ENCODE measurements at regions not wholly inside any gene's neighbourhood (a gene's known extent, or its start where the extent isn't known, plus 50 kb on each side); places are given as distances from the start of the nearest gene placed in this dataset.

- TF ChIP-seq CTCF (IDR thresholded peaks at IDR 0.05; ENCODE audit: insufficient read depth, low read length, poor library complexity, severe bottlenecking) = no peak
- H3K4me3 ChIP-seq (ENCODE audit: low read depth, low read length) = no peak overlapping the region
- DNase-seq (ENCODE audit: low read depth) = no peak
- H3K27me3 ChIP-seq (ENCODE audit: control insufficient read depth, insufficient read depth, low read length) = no peaks in the 10 kb centered on the region
- no peaks in the 10 kb centered on the region for H3K36me3 ChIP-seq (ENCODE audit: control insufficient read depth, insufficient read depth, low read length)
Observed at GRCh38 chrX:131942034-131942433, 81.1 kb upstream of the STK26 start.

- Histone ChIP-seq H3K27me3 (ENCODE audit: control insufficient read depth, insufficient read depth, low read length) (no peaks in the 10 kb centered on the region), H3K4me3 (ENCODE audit: low read depth, low read length) (no peak overlapping the region), H3K36me3 (ENCODE audit: control insufficient read depth, insufficient read depth, low read length) (no peaks in the 10 kb centered on the region)
- no peak for DNase-seq (ENCODE audit: low read depth)
- TF ChIP-seq CTCF (IDR thresholded peaks at IDR 0.05; ENCODE audit: insufficient read depth, low read length, poor library complexity, severe bottlenecking) = no peak
Observed at GRCh38 chrX:131944936-131945902, 77.9 kb upstream of the STK26 start.

- H3K4me3 ChIP-seq (ENCODE audit: low read depth, low read length) = no peak overlapping the region
- no peaks in the 10 kb centered on the region for H3K27me3 ChIP-seq (ENCODE audit: control insufficient read depth, insufficient read depth, low read length)
- H3K36me3 ChIP-seq (ENCODE audit: control insufficient read depth, insufficient read depth, low read length) = no peaks in the 10 kb centered on the region
- no peak for DNase-seq (ENCODE audit: low read depth)
- TF ChIP-seq CTCF (IDR thresholded peaks at IDR 0.05; ENCODE audit: insufficient read depth, low read length, poor library complexity, severe bottlenecking) = no peak
Observed at GRCh38 chrX:131951166-131951565, 71.9 kb upstream of the STK26 start.

GRCh38 chrX:131955099-131955777 is 67.9 kb upstream of the STK26 start:
- no peaks in the 10 kb centered on the region for H3K36me3 ChIP-seq (ENCODE audit: control insufficient read depth, insufficient read depth, low read length)
- no peak for DNase-seq (ENCODE audit: low read depth)
- H3K27me3 ChIP-seq (ENCODE audit: control insufficient read depth, insufficient read depth, low read length) = no peaks in the 10 kb centered on the region
- TF ChIP-seq CTCF (IDR thresholded peaks at IDR 0.05; ENCODE audit: insufficient read depth, low read length, poor library complexity, severe bottlenecking) = no peak
- no peak overlapping the region for H3K4me3 ChIP-seq (ENCODE audit: low read depth, low read length)

GRCh38 chrX:131958724-131959123 is 64.4 kb upstream of the STK26 start:
- no peaks in the 10 kb centered on the region for H3K36me3 ChIP-seq (ENCODE audit: control insufficient read depth, insufficient read depth, low read length)
- H3K27me3 ChIP-seq (ENCODE audit: control insufficient read depth, insufficient read depth, low read length) = no peaks in the 10 kb centered on the region
- no peak overlapping the region for H3K4me3 ChIP-seq (ENCODE audit: low read depth, low read length)
- DNase-seq (ENCODE audit: low read depth) = no peak
- TF ChIP-seq CTCF (IDR thresholded peaks at IDR 0.05; ENCODE audit: insufficient read depth, low read length, poor library complexity, severe bottlenecking) = no peak
